AG09319 (cell line): ENCODE measurements at regions not wholly inside any gene's neighbourhood (a gene's known extent, or its start where the extent isn't known, plus 50 kb on each side); places are given as distances from the start of the nearest gene placed in this dataset.

ENCODE experiments used
- DNase-seq: peaks from one replicate; pipeline ENCODE4 v3.0.0-alpha.2; 2010; ENCODE audit warnings: low read depth; ENCODE audit errors: extremely low read depth
- CTCF ChIP-seq: IDR thresholded peaks from 2 replicates; pipeline ENCODE4 v1.5.1; 2011; ENCODE audit warnings: low read depth, mild to moderate bottlenecking, inconsistent platforms, low read length, moderate library complexity

DNA sequence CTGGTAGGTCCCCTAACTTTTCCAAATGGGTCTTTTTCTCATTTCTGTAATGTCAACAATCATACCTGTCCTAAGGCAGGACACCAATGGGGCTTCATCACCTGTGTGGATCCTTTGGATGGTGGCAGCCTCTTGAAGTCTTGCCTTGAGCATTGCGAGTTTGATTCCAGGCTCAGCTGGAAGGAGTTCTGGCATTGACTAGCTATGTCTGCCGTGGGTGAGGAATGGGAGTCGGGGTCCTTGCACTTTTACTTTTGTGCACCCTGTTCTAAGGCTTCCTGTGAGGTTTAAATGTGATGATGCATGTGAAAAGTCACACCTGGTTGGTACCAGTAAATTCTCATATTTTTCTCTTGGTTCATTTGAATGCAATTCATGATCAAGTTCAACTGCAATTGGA lies 55.9 kb upstream of the CTBP2 start:
- no peak for DNase-seq
- no peak for TF ChIP-seq CTCF

- no peak for DNase-seq
- no peak for TF ChIP-seq CTCF
Measured at GRCh38 chr10:125214283-125214570, 53.9 kb upstream of the CTBP2 start.

DNA sequence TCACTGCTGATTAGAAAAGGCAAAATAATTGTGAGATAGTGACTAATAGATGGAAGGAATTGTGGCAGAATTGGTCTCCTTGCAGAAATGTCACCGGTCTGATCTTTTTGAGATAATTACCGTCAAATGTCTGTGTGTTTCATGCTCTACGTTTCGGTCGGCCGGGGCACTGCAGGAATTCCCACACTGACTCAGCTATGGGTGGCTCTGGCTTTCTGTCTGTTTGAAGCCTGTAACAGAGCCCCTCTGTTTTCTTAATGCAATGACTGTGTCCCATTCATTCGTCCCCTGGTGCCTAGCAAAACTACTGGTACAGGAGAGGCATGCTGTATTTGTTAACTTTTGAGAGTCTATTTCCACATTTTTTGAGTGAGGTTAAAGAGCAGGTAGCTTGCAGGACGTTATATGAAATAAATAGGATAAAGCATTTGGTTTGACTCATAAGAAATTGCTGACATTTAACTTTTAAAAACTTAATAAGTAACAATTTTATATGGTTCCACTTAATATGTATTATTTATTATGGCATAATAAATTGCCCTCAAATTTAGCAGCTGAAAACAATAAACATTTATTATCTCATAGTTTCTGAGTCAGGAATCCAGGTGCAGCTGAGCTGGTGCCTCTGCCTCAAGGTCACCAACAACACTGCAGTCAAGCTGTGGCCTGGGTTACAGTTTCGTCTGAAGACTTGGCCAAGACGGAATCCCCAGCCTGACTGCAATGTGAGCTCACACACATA lies 53.3 kb upstream of the CTBP2 start:
- DNase-seq = no peak
- TF ChIP-seq CTCF = no peak

- no peak for DNase-seq
- no peak for TF ChIP-seq CTCF
Measured at GRCh38 chr10:125212150-125212809, 51.9 kb upstream of the CTBP2 start.
